ENCODE measurements at regions not wholly inside any gene's neighbourhood (a gene's known extent, or its start where the extent isn't known, plus 50 kb on each side); places are given as distances from the start of the nearest gene placed in this dataset.

DNA sequence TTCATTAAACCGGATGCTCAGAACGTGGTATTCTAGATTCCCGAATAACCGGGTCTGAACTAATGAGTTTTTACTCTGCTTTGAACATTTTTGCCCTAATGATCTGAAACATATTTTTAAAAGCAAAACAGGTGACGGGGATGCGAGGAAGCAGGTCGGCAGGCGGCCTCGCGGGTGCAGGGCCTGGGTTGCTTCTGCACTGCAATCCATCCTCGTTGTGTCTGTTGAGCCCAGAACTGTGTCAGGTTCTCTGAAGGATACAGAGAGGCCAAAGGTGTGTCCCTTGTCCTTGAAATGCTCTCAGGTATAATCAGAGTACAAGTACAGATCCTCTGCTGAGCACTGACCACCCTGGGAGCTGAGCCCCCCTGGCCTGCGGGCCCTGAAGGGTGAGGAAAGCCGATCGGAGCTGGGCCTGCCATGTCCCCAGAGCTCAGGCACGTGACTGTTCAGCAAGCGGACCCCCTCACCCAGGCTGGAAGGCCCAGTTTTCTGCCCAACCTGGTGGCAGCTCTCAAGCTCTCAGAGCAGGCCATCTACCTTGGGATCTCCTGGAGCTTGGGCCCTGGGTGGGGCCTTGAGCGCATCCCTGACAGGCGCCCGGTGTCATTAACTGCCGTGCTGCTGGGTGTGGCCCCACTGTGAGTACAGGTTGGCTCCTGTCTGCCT, 151.8 kb downstream of the OLFM1 start:
- Histone ChIP-seq H3K4me3 (ENCODE audit: low read length) (no peak overlapping the region), H3K27ac (ENCODE audit: low read length) (no peak overlapping the region), H3K4me1 (ENCODE audit: control insufficient read depth, insufficient read depth, low read length) (no peaks in the 10 kb centered on the region), H3K9me3 (ENCODE audit: control insufficient read depth, insufficient read depth, low read length) (no peaks in the 10 kb centered on the region), H3K36me3 (ENCODE audit: control insufficient read depth, insufficient read depth, low read length) (no peaks in the 10 kb centered on the region), H3K27me3 (ENCODE audit: control insufficient read depth, insufficient read depth, low read length) (no peaks in the 10 kb centered on the region)
- no peak for DNase-seq (ENCODE audit: low read depth, low spot score)
- no CpG with 5 or more reads among the region's 20 CpGs for WGBS (ENCODE audit: insufficient coverage, insufficient read length)

DNA sequence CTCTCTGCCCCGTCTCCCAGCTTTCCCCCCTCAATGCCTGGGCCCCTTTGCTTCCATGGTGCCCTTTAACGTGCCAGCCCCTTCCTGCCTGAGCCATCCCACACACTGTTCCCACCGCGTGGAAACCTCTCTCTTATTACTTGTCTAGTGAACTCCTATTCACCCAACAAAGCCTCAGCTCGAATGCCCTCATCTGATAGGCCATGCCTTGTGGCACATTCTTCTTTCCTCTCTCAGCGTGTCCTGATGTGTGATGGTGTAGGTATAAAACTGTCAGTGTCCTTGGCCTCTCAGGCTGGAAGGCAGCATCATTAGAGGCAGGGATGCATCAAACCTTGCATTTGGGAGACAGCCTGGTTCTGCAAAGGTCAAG, 152.3 kb downstream of the OLFM1 start:
- H3K27ac ChIP-seq (ENCODE audit: low read length), result no peak overlapping the region
- H3K4me3 ChIP-seq (ENCODE audit: low read length), result no peak overlapping the region
- H3K4me1 ChIP-seq (ENCODE audit: control insufficient read depth, insufficient read depth, low read length), result no peaks in the 10 kb centered on the region
- no peak for DNase-seq (ENCODE audit: low read depth, low spot score)
- H3K36me3 ChIP-seq (ENCODE audit: control insufficient read depth, insufficient read depth, low read length), result no peaks in the 10 kb centered on the region
- no CpG with 5 or more reads among the region's 6 CpGs for WGBS (ENCODE audit: insufficient coverage, insufficient read length)
- H3K27me3 ChIP-seq (ENCODE audit: control insufficient read depth, insufficient read depth, low read length), result no peaks in the 10 kb centered on the region
- no peaks in the 10 kb centered on the region for H3K9me3 ChIP-seq (ENCODE audit: control insufficient read depth, insufficient read depth, low read length)

DNA sequence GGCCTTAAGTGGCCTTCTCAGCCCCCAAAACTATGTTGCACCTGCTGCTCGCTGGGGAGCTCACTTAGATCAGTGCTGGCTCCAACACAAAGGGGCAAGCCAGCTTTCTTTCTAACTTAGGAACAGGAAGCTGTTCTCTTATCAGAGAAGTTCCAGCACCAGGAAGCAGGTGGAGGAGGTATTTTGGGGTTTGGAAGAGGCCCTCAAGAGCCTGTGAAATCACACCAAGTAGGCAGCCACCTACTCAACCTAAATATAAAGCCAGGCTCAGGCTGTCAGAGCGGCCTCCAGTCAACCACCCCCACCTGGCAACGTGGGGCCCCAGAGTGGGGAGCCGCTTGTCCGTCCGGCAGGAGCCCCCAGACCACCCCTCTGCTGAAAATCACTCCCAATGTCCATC, 152.8 kb downstream of the OLFM1 start:
- WGBS (ENCODE audit: insufficient coverage, insufficient read length), result no CpG with 5 or more reads among the region's 6 CpGs
- no peak for DNase-seq (ENCODE audit: low read depth, low spot score)

DNA sequence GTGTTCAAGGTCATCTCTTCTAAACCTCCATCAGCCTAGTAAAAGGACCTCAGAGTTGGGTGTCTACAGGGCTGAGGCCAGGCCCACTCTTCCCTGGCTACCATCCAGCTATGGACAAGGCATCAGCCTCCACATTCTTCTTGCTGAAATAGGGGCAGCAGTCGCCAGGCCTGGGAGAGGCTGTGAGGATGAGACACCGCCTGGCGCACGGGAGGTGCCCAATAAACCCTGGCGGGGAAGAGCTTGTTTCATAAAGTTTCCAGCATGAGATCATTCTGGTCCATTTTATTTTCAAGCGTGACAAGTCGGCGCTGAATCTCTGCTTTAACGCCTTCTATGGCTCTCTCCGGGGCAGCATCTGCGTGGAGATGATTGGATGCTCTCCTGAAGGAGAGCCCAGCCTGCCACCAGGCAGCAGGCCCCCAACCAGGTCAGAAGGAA, 153.4 kb downstream of the OLFM1 start:
- Histone ChIP-seq H3K36me3 (ENCODE audit: control insufficient read depth, insufficient read depth, low read length) (no peaks in the 10 kb centered on the region), H3K27me3 (ENCODE audit: control insufficient read depth, insufficient read depth, low read length) (no peaks in the 10 kb centered on the region), H3K4me3 (ENCODE audit: low read length) (no peak overlapping the region), H3K9me3 (ENCODE audit: control insufficient read depth, insufficient read depth, low read length) (no peaks in the 10 kb centered on the region), H3K27ac (ENCODE audit: low read length) (no peak overlapping the region), H3K4me1 (ENCODE audit: control insufficient read depth, insufficient read depth, low read length) (no peaks in the 10 kb centered on the region)
- WGBS (ENCODE audit: insufficient coverage, insufficient read length), result no CpG with 5 or more reads among the region's 11 CpGs
- no peak for DNase-seq (ENCODE audit: low read depth, low spot score)

More for the DNA sequence above, 152.8 kb downstream of the OLFM1 start:
- H3K27me3 ChIP-seq (ENCODE audit: control insufficient read depth, insufficient read depth, low read length), result no peaks in the 10 kb centered on the region
- H3K9me3 ChIP-seq (ENCODE audit: control insufficient read depth, insufficient read depth, low read length), result no peaks in the 10 kb centered on the region
- no peak overlapping the region for H3K4me3 ChIP-seq (ENCODE audit: low read length)
- H3K4me1 ChIP-seq (ENCODE audit: control insufficient read depth, insufficient read depth, low read length), result no peaks in the 10 kb centered on the region
- H3K36me3 ChIP-seq (ENCODE audit: control insufficient read depth, insufficient read depth, low read length), result no peaks in the 10 kb centered on the region
- H3K27ac ChIP-seq (ENCODE audit: low read length), result no peak overlapping the region

DNA sequence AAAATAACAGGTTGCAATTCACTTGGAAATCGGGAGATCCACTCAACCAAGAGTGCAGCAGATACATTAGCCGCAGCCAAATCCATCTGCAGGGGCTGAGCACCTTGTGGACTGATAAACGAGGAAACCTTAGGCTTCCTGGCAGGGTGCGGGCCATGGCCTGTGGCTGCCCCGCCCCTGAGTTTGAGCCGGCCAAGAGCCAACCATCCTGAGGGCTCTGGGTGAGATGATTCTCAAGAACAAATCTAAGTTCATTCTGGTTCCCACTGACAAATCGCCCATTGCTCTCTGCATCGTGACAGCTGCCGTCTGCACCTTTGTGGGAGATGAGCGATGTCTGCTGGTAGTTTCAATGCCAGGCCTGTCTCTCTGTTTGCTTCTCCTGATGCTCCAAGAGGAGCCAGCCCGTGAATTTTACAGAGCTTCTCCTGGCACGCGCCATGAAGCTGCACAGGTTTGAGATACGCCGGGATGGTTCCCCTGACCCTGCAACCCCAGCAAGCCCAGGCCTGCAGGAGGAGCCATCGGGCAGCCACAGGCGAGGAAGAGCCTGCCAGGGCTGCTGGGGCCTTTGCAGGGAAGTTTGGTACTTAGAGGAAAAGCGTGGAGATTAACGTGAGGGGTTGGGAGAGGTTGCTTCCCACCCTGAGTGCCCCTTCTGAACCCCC, 154.0 kb downstream of the OLFM1 start:
- DNase-seq (ENCODE audit: low read depth, low spot score), result no peak
- Histone ChIP-seq H3K27me3 (ENCODE audit: control insufficient read depth, insufficient read depth, low read length) (no peaks in the 10 kb centered on the region), H3K27ac (ENCODE audit: low read length) (no peak overlapping the region), H3K36me3 (ENCODE audit: control insufficient read depth, insufficient read depth, low read length) (no peaks in the 10 kb centered on the region), H3K4me1 (ENCODE audit: control insufficient read depth, insufficient read depth, low read length) (no peaks in the 10 kb centered on the region), H3K9me3 (ENCODE audit: control insufficient read depth, insufficient read depth, low read length) (no peaks in the 10 kb centered on the region), H3K4me3 (ENCODE audit: low read length) (no peak overlapping the region)
- no CpG with 5 or more reads among the region's 19 CpGs for WGBS (ENCODE audit: insufficient coverage, insufficient read length)

DNA sequence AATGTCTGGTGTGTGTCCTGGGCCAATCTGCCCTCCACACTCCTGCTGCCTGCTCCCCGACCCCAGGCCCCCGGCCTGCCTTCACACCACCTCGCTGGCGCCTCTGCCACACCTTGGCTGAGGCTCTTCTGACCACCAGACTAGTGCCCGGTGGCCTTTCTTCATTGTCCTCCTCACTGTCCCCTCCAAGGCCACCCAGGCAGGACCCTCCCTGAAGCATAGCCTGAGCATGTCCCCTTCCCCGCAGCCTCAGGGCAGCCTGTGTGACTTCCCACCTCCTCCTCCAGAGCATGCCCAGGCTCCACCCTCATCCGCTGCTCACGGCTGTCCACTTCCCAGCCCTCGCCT, 154.6 kb downstream of the OLFM1 start:
- Histone ChIP-seq H3K4me1 (ENCODE audit: control insufficient read depth, insufficient read depth, low read length) (no peaks in the 10 kb centered on the region), H3K27me3 (ENCODE audit: control insufficient read depth, insufficient read depth, low read length) (no peaks in the 10 kb centered on the region), H3K4me3 (ENCODE audit: low read length) (no peak overlapping the region), H3K9me3 (ENCODE audit: control insufficient read depth, insufficient read depth, low read length) (no peaks in the 10 kb centered on the region), H3K27ac (ENCODE audit: low read length) (no peak overlapping the region), H3K36me3 (ENCODE audit: control insufficient read depth, insufficient read depth, low read length) (no peaks in the 10 kb centered on the region)
- DNase-seq (ENCODE audit: low read depth, low spot score), result no peak
- WGBS (ENCODE audit: insufficient coverage, insufficient read length), result no CpG with 5 or more reads among the region's 9 CpGs

DNA sequence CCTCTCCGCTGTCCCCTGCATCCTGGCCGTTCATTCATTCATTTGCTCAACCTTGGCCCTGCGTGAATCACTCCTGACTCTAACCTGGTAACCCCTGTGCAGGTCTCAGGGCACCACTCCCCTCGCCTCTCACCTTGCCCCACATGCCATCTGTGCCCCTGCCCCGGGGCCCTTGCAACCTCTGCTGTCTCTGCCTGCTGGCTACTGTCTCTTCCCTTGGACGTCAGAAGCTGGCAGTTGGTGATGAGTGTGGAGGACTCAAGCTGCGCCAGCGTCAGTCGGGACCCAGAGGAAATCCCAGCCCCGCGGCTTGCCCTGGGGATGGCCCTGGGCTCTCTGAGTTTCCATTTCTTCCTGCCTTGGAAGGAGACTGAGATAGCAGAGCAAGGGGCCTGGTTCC, 154.9 kb downstream of the OLFM1 start:
- Histone ChIP-seq H3K4me3 (ENCODE audit: low read length) (no peak overlapping the region), H3K27ac (ENCODE audit: low read length) (no peak overlapping the region), H3K36me3 (ENCODE audit: control insufficient read depth, insufficient read depth, low read length) (no peaks in the 10 kb centered on the region), H3K27me3 (ENCODE audit: control insufficient read depth, insufficient read depth, low read length) (no peaks in the 10 kb centered on the region), H3K4me1 (ENCODE audit: control insufficient read depth, insufficient read depth, low read length) (no peaks in the 10 kb centered on the region), H3K9me3 (ENCODE audit: control insufficient read depth, insufficient read depth, low read length) (no peaks in the 10 kb centered on the region)
- no CpG with 5 or more reads among the region's 11 CpGs for WGBS (ENCODE audit: insufficient coverage, insufficient read length)
- no peak for DNase-seq (ENCODE audit: low read depth, low spot score)

DNA sequence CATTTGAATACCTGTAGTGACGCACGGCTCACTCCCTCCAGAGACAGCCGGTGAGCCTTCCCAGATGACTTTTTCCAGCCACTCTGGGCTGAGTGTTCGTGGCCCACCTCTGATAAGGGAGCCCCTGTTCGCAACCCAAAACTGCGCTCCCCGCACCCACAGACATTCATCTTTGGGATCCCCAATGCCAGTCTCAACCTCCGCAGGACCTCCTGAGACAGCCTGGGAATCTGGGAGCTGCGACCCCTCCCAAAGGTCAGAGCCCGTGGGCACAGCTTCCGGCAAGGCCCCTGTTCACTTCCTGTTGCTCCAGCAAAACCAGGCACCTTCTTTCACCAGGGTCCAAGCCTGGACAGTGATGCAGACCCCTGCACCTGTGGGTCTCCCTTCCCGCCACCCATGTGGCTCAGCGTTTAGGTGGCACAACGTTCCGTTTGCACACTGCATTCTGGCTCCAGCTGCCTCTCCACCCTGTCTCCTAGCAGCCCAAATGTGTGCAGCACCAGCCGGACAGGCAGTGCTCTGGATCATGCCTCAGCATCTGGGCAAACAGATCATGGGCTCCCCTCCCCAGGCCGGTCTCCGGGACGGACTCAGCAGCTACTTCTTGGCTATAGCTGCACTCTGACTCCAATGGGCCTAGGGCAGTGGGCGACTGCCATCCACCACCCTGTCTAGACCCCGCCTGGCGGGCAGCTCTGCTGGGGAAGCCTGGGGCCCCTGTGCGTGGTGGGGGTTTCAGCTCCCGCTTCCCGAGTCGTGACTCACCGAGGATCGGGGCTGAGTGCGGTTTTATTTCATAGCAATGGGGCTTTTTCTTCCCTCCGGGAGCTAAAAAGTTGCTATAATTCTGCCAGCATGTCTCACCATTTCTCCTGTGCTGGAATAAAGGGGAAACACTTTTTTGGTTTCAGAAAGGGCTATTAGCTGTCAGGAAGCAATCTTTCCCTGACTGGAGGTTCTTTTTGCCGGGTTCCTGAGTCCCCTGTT, 156.0 kb downstream of the OLFM1 start:
- no peak overlapping the region for H3K27ac ChIP-seq (ENCODE audit: low read length)
- no peak for DNase-seq (ENCODE audit: low read depth, low spot score)
- no peaks in the 10 kb centered on the region for H3K27me3 ChIP-seq (ENCODE audit: control insufficient read depth, insufficient read depth, low read length)
- H3K9me3 ChIP-seq (ENCODE audit: control insufficient read depth, insufficient read depth, low read length), result no peaks in the 10 kb centered on the region
- no peak overlapping the region for H3K4me3 ChIP-seq (ENCODE audit: low read length)
- no CpG with 5 or more reads among the region's 31 CpGs for WGBS (ENCODE audit: insufficient coverage, insufficient read length)
- H3K36me3 ChIP-seq (ENCODE audit: control insufficient read depth, insufficient read depth, low read length), result no peaks in the 10 kb centered on the region
- no peaks in the 10 kb centered on the region for H3K4me1 ChIP-seq (ENCODE audit: control insufficient read depth, insufficient read depth, low read length)

DNA sequence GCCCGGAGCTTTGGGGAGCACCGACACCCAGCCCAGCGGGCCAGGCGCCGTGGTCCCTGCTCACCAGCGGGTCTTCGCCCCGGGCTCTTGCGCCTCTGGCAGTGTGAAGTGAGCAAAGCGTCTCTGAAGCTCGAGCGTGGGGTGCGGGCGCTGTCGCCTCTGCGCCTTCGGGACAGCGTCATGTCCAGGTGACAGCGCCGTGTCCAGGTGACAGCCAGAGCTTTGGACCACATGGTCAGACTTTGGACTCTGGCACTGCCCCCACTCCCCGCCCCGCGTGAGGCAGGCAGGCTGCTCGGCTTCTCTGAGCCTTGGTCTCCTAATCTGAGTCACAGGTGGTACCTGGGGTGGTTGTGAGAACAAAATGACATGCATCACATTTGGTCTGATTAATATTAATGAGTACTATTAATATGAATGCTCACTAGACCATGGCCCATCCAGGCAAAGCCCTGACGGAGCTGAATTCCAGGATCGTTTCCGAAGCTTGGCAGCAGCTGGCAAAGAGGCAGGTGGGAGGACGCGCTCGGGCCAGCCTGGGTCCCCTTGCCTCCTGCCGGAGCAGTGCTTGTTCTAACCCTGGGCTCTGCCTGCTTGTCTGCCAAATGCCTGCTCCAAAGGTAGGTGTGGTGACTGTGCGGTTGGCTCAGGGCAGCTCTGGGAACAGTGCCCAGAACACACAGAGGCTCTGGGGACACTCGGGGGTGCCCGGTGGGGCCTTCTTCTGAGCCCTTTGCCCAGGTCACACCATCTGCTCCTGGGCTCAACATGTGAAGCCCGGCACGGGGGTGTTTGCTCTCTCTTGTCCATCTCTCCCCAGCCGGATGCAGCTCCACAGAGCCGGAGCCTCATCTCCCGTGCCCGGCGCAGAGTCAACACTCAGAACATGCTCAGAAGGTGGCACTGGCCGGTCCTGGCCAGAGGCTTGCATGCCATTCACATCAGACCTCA, 157.1 kb downstream of the OLFM1 start:
- no peak for DNase-seq (ENCODE audit: low read depth, low spot score)
- H3K27ac ChIP-seq (ENCODE audit: low read length), result no peak overlapping the region
- no peaks in the 10 kb centered on the region for H3K9me3 ChIP-seq (ENCODE audit: control insufficient read depth, insufficient read depth, low read length)
- no peak overlapping the region for H3K4me3 ChIP-seq (ENCODE audit: low read length)
- no peaks in the 10 kb centered on the region for H3K4me1 ChIP-seq (ENCODE audit: control insufficient read depth, insufficient read depth, low read length)
- no peaks in the 10 kb centered on the region for H3K36me3 ChIP-seq (ENCODE audit: control insufficient read depth, insufficient read depth, low read length)
- H3K27me3 ChIP-seq (ENCODE audit: control insufficient read depth, insufficient read depth, low read length), result no peaks in the 10 kb centered on the region
- WGBS (ENCODE audit: insufficient coverage, insufficient read length), result no CpG with 5 or more reads among the region's 42 CpGs

All from iPS DF 6.9 (cell line).